Neural cell (in vitro differentiated cells): ENCODE measurements at regions not wholly inside any gene's neighbourhood (a gene's known extent, or its start where the extent isn't known, plus 50 kb on each side); places are given as distances from the start of the nearest gene placed in this dataset.

ENCODE experiments used
- H2AFZ ChIP-seq: fragments of 200-600, 300-800 bp; sonication (generic), shearing (Covaris generic); 2 replicates; pipeline ENCODE4 v1.6.0; 2014; ENCODE audit warnings: low read depth, mild to moderate bottlenecking, antibody characterized with exemption, low read length, moderate library complexity
- H3F3A ChIP-seq: fragments of 200-600 bp; shearing (Covaris generic); 2 replicates; pipeline ENCODE4 v1.6.1; 2016; ENCODE audit warnings: mild to moderate bottlenecking, moderate library complexity, mixed read lengths, antibody characterized with exemption, low read length; ENCODE audit not compliant: insufficient read depth, poor library complexity, severe bottlenecking
- H3K27ac ChIP-seq: fragments of 200-600, 300-800 bp; sonication (generic), shearing (Covaris generic); 2 replicates; pipeline ENCODE4 v1.5.1; 2014; ENCODE audit warnings: mild to moderate bottlenecking, low read length, moderate library complexity
- H3K27me3 ChIP-seq: fragments of 300-800, 200-600 bp; sonication (generic), shearing (Covaris generic); 2 replicates; pipeline ENCODE4 v1.6.0; 2014; ENCODE audit warnings: mild to moderate bottlenecking, low read depth, low read length, moderate library complexity; ENCODE audit not compliant: insufficient read depth
- H3K36me3 ChIP-seq: fragments of 300-800, 200-600 bp; sonication (generic), shearing (Covaris generic); 2 replicates; pipeline ENCODE4 v1.5.1; 2014; ENCODE audit warnings: mild to moderate bottlenecking, antibody characterized with exemption, low read length, moderate library complexity; ENCODE audit not compliant: insufficient read depth
- H3K4me2 ChIP-seq: fragments of 300-800, 200-600 bp; sonication (generic), shearing (Covaris generic); 2 replicates; pipeline ENCODE4 v1.6.0; 2014; ENCODE audit warnings: mild to moderate bottlenecking, low read length
- H3K4me3 ChIP-seq: fragments of 300-800, 200-600 bp; sonication (generic), shearing (Covaris generic); 2 replicates; pipeline ENCODE4 v1.5.1; 2014; ENCODE audit warnings: mild to moderate bottlenecking, low read length, moderate library complexity
- H3K79me2 ChIP-seq: fragments of 200-600 bp; shearing (Covaris generic); replicated peaks from 2 replicates; pipeline ENCODE4 v1.6.0; 2014; ENCODE audit warnings: mild to moderate bottlenecking, low read length, moderate library complexity; ENCODE audit not compliant: insufficient read depth
- H3K9ac ChIP-seq: fragments of 300-800, 200-600 bp; sonication (generic), shearing (Covaris generic); 2 replicates; pipeline ENCODE4 v1.6.1; 2016; ENCODE audit warnings: mild to moderate bottlenecking, low read length, mixed read lengths
- H3K9me2 ChIP-seq: fragments of 200-600 bp; shearing (Covaris generic); 2 replicates; pipeline ENCODE4 v1.6.1; 2016; ENCODE audit warnings: mild to moderate bottlenecking, low read length, mixed read lengths; ENCODE audit not compliant: insufficient read depth
- H3K9me3 ChIP-seq: fragments of 200-600, 300-800 bp; sonication (generic), shearing (Covaris generic); 2 replicates; pipeline ENCODE4 v1.6.1; 2016; ENCODE audit warnings: mild to moderate bottlenecking, mixed run types, low read length, moderate library complexity, mixed read lengths
- H4K20me1 ChIP-seq: fragments of 200-600 bp; shearing (Covaris generic); 2 replicates; pipeline ENCODE4 v1.6.1; 2016; ENCODE audit warnings: mild to moderate bottlenecking, mixed run types; ENCODE audit not compliant: insufficient read depth
- EP300 ChIP-seq: fragments of 450-650 bp; conservative IDR thresholded peaks from 2 replicates; pipeline ENCODE4 v1.6.1; 2014; ENCODE audit warnings: antibody characterized with exemption, mild to moderate bottlenecking, moderate library complexity; ENCODE audit not compliant: poor library complexity, severe bottlenecking
- EZH2 ChIP-seq: fragments of 200-600, 300-800 bp; shearing (Covaris generic), sonication (generic); IDR thresholded peaks from 2 replicates; pipeline ENCODE4 v1.6.1; 2014; ENCODE audit warnings: antibody characterized with exemption, low read length, borderline replicate concordance, mild to moderate bottlenecking; ENCODE audit not compliant: insufficient read depth, poor library complexity, severe bottlenecking
- MXI1 ChIP-seq: fragments of 450-650 bp; conservative IDR thresholded peaks from 2 replicates; pipeline ENCODE4 v1.6.1; 2014; ENCODE audit warnings: antibody characterized with exemption, mild to moderate bottlenecking; ENCODE audit not compliant: poor library complexity, severe bottlenecking
- POLR2AphosphoS5 ChIP-seq: IDR thresholded peaks from 2 replicates; pipeline ENCODE4 v1.6.1; 2012
- RAD21 ChIP-seq: fragments of 450-650 bp; conservative IDR thresholded peaks from 2 replicates; pipeline ENCODE4 v1.6.1; 2014; ENCODE audit warnings: antibody characterized with exemption, mild to moderate bottlenecking, moderate library complexity
- SMC3 ChIP-seq: fragments of 450-650 bp; conservative IDR thresholded peaks from 2 replicates; pipeline ENCODE4 v1.6.1; 2014; ENCODE audit warnings: antibody characterized with exemption, mild to moderate bottlenecking, moderate library complexity; ENCODE audit not compliant: poor library complexity
- TAF1 ChIP-seq: IDR thresholded peaks from 2 replicates; pipeline ENCODE4 v1.6.1; 2012; ENCODE audit warnings: low read depth
- TF ChIP-seq, protein P1 (sequence below): IDR thresholded peaks from 2 replicates; pipeline ENCODE4 v1.6.1; 2012; ENCODE audit warnings: borderline replicate concordance
- TF ChIP-seq, protein P2 (sequence below): fragments of 450-650 bp; IDR thresholded peaks from 2 replicates; pipeline ENCODE4 v1.5.1; 2014; ENCODE audit warnings: antibody characterized with exemption, mild to moderate bottlenecking, moderate library complexity; ENCODE audit not compliant: poor library complexity, severe bottlenecking

GRCh38 chr13:27673911-27674310 lies 52.2 kb downstream of the POLR1D start:
- Histone ChIP-seq H3K4me2 (no peak overlapping the region), H3K27ac (no peak overlapping the region), H3K27me3 (no peaks in the 10 kb centered on the region), H3K9me3 (no peaks in the 10 kb centered on the region), H3K79me2 (no peaks in the 10 kb centered on the region), H3K4me3 (no peak overlapping the region), H3K36me3 (no peaks in the 10 kb centered on the region), H2AFZ (no peak overlapping the region), H3F3A (no peaks in the 10 kb centered on the region), H3K9me2 (no peaks in the 10 kb centered on the region), H4K20me1 (no peaks in the 10 kb centered on the region), H3K9ac (no peak overlapping the region)
- no peak for TF ChIP-seq MXI1
- no peak for TF ChIP-seq SMC3
- TF ChIP-seq POLR2AphosphoS5 = no peak
- TF ChIP-seq, protein P1, sequence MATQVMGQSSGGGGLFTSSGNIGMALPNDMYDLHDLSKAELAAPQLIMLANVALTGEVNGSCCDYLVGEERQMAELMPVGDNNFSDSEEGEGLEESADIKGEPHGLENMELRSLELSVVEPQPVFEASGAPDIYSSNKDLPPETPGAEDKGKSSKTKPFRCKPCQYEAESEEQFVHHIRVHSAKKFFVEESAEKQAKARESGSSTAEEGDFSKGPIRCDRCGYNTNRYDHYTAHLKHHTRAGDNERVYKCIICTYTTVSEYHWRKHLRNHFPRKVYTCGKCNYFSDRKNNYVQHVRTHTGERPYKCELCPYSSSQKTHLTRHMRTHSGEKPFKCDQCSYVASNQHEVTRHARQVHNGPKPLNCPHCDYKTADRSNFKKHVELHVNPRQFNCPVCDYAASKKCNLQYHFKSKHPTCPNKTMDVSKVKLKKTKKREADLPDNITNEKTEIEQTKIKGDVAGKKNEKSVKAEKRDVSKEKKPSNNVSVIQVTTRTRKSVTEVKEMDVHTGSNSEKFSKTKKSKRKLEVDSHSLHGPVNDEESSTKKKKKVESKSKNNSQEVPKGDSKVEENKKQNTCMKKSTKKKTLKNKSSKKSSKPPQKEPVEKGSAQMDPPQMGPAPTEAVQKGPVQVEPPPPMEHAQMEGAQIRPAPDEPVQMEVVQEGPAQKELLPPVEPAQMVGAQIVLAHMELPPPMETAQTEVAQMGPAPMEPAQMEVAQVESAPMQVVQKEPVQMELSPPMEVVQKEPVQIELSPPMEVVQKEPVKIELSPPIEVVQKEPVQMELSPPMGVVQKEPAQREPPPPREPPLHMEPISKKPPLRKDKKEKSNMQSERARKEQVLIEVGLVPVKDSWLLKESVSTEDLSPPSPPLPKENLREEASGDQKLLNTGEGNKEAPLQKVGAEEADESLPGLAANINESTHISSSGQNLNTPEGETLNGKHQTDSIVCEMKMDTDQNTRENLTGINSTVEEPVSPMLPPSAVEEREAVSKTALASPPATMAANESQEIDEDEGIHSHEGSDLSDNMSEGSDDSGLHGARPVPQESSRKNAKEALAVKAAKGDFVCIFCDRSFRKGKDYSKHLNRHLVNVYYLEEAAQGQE = no peak
- TF ChIP-seq TAF1 = no peak
- no peak for TF ChIP-seq RAD21
- TF ChIP-seq EZH2 = no peak
- no peak for TF ChIP-seq EP300
- TF ChIP-seq, protein P2, sequence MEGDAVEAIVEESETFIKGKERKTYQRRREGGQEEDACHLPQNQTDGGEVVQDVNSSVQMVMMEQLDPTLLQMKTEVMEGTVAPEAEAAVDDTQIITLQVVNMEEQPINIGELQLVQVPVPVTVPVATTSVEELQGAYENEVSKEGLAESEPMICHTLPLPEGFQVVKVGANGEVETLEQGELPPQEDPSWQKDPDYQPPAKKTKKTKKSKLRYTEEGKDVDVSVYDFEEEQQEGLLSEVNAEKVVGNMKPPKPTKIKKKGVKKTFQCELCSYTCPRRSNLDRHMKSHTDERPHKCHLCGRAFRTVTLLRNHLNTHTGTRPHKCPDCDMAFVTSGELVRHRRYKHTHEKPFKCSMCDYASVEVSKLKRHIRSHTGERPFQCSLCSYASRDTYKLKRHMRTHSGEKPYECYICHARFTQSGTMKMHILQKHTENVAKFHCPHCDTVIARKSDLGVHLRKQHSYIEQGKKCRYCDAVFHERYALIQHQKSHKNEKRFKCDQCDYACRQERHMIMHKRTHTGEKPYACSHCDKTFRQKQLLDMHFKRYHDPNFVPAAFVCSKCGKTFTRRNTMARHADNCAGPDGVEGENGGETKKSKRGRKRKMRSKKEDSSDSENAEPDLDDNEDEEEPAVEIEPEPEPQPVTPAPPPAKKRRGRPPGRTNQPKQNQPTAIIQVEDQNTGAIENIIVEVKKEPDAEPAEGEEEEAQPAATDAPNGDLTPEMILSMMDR = no peak

DNA sequence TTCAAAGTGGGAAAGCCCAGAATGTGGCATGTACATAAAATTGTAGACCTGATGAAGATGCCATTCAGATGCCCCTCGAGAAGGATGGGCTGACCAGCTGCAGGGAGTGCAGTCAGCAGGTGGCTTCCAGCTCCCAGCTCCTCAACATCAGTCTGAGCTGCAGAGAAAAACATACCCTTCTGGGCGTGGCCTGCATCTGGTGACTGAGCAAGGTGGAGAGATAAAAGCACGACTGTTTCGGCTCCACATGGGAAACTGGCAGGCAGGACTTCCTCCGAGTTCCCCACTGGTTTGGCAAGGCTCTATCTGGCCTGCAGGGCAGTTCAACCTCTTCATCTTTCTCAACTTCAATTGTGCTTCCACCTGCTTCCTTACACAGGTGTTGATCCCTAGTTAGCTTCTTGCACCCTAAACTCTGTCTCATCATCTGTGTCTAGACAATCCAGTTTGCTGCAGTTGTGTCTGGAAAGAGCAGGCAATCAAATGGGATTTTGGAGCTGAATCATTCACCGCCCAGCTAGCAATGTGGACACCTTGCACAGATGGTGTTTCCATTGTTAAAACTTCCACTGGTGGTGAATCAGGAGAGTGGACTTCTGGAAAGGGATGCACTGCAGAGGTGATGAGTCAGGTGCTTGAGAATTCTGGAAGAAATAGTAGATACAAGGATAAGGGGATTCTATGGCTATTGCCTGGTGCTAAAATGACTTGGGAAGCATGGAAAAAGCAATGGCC lies 56.8 kb downstream of the POLR1D start:
- no peaks in the 10 kb centered on the region for H3K9me2 ChIP-seq
- H3K9ac ChIP-seq = no peak overlapping the region
- H2AFZ ChIP-seq = no peak overlapping the region
- H3F3A ChIP-seq = no peaks in the 10 kb centered on the region
- no peaks in the 10 kb centered on the region for H3K79me2 ChIP-seq
- H3K9me3 ChIP-seq = no peaks in the 10 kb centered on the region
- H3K36me3 ChIP-seq = no peaks in the 10 kb centered on the region
- no peak overlapping the region for H3K4me3 ChIP-seq
- H3K27ac ChIP-seq = no peak overlapping the region
- no peaks in the 10 kb centered on the region for H4K20me1 ChIP-seq
- no peaks in the 10 kb centered on the region for H3K27me3 ChIP-seq
- H3K4me2 ChIP-seq = no peak overlapping the region
- TF ChIP-seq MXI1 = no peak
- TF ChIP-seq, protein P1 = no peak
